CD4-positive, alpha-beta T cell treated with Interleukin-6 for 4 hours (primary cell): ENCODE measurements at regions not wholly inside any gene's neighbourhood (a gene's known extent, or its start where the extent isn't known, plus 50 kb on each side); places are given as distances from the start of the nearest gene placed in this dataset.

ENCODE experiments used
- DNase-seq: peaks from one replicate; pipeline ENCODE4 v3.0.0-alpha.2; 2020; ENCODE audit warnings: mixed read lengths

DNA sequence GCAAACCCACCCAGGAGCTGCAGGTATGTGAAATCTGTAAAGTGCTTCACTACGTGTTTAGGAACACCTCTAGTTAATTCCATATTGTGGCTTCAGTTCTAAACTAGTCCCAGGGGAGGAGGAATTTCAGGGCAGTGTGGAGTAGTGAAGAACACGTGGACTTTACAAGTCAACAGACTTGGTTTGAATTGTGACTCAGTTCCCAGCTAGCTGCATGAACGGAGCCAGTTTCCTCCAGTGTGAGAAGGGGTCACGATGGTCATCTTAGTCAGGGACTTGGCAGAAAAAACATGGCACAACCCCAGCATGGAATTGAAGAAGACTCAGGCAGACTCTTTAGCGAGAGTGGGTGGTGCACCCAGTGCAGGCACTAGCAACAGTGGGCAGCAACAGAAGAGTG lies 175.7 kb upstream of the UBL3 start:
- no peak for DNase-seq

DNA sequence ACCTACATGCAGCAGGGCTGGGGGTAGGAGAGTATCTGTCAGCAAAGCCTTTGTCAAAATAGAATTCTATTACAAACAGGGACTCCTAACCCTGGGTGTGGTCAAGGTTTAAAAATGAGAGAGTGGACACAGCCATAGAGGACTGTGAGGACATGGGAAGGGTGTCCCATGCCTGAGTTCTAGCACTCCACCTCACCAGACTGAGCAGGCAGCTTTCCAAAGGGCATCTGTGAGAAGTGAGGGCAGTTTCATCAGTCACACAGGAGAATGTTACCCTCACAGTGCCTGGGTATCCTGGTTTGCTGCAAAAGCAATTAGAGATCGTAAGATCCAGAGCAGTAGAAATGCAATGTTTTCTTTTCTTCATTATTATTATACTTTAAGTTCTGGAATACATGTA lies 174.9 kb upstream of the UBL3 start:
- DNase-seq = no peak

DNA sequence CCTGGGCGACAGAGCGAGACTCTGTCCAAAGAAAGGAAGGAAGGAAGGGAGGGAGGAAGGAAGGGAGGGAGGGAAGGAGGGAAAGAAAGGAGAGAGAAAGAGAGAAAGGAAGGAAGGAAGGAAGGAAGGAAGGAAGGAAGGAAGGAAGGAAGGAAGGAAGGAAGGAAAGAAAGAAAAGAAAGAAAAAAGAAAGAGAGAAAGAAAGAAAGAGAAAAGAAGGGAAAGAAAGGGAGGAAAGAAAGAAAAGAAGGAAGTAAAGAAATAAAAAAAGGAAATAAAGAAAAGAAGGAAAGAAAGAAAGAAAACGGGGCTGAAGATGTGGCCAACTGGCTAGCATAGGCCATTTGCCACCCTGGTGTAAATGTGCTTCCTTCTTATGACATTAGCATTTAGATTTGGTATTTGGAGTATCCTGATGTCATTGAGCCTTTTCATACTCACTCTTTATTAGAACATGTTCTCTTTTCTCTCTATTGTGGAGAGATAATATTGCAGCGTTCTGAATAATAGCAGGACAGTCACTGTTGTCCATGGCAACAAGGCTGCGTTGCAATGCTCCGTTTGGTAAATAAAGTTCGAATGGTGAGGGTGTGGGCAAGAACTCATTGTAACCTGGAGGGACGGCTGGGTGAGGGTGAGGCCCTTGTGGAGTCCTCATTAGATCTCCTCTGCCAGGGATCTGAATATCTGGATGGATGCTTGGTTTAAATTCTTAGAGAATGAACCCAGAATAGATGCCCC lies 173.9 kb upstream of the UBL3 start:
- DNase-seq = no peak

DNA sequence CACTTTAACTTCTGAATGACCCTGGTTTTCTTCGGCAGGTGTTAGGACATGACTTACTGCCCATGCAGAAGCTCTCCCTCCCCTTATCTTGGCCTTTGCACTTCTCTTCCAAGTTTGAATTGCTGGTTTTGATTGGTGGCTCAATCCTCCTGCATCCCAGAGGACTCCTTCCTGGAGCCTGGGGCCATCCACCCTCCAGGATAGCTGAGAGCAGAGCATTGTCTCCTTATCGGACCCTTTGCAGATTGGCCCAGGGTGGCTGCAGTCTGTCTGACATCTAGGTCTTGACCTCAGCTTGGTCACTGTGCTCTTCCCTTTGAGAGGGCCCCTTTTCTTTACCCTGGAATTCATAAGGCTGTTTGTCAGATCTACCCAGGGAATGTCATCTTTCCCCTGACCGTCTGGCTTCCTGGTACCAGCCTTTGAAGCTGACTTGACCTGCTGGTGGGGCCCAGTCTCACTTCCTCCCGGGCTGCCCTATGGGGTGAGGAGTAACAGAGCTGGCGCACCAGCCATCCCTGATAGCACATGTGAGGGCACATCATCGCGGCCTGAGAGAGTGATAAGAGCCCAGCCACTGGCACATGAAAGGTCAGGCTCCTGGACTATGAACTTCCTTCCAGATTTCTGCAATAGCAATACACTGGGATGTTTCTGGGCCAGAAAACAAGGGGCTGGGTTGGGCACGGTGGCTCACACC lies 172.9 kb upstream of the UBL3 start:
- no peak for DNase-seq

DNA sequence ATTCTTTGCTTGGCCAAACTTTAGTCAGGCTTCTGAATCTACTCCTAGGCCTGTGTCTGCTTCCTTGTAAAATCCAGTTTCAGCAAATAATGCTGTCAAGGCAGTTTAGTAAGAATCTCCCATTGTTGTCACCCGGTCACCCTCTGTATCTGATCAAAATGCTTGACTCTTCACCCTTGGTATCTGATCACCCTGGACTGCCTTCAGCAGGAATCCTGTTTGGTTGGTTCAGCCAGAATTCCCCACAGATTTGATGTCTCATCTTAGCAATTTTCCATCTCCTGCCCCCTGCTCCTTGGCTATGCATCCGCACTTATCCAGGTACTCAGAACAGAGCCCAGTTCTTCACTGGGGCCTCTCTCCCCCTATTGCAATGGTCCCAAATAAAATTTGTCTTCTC lies 172.4 kb upstream of the UBL3 start:
- DNase-seq = no peak

GRCh38 chr13:30022256-30022655 lies 171.8 kb upstream of the UBL3 start:
- no peak for DNase-seq

GRCh38 chr13:30021611-30022010 lies 171.2 kb upstream of the UBL3 start:
- DNase-seq = no peak

GRCh38 chr13:30020726-30021312 lies 170.4 kb upstream of the UBL3 start:
- DNase-seq = no peak

DNA sequence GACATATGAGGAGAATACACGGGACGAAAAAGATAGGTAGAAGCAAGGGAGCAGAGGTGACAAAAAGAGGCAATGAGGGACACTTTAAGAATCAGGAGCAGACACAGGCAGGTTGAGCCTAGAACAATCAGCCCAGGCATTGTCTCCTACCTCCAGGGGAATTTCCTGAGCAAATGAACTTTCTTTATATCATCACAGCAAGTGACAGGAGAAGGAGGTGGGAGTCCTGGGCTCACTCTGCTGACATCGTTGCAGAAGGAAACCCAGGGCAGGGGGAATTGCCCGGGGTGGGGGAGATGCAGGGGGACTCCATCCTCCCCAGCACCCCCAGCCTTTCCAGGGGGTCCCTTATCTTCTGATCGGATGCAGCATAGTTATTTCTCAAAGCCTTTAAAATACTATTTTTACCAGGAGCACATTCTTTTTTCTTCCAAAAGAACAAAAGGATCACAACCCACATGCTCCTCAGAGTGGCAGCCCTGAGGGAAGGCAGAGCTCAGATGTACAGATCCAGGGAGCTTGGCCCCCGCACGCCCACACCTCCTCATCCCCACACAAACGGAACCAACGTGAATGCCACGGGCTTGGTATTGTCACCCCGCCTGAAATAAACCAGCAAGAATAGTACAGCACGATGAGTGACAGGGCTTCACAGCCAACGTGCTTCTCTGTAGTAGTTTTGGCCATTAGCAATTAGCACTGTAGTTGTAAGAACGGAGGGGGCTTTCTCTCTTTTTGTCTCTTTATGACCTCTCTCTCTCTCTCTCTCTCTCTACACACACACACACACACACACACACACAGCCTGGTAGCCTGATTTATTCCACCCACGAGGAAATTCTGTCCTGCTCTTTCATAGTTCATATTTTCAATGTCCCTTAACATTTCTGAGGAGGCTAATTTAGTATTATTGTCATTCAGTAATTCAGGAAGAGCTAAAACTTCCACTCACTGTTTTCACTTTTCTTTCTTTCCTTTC lies 169.5 kb upstream of the UBL3 start:
- no peak for DNase-seq

DNA sequence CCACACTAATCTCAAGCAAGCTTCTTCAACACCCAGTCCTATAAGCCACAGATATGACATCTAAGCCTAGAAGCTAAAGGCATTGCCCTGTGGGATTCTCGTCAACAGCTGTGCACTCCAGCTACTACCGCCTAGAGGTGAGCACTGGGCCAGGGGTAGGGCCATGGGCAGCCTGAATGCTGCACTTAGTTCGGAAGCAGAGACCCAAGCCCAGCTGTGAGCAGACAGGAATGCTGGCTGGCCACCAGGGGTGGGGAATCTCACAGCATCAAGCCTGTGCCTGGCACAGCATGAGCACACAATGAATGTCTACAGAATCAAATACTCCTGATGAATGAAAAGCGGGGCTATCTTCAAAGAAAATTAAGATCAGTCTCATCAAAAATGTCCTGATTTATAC lies 167.5 kb upstream of the UBL3 start:
- DNase-seq = no peak

DNA sequence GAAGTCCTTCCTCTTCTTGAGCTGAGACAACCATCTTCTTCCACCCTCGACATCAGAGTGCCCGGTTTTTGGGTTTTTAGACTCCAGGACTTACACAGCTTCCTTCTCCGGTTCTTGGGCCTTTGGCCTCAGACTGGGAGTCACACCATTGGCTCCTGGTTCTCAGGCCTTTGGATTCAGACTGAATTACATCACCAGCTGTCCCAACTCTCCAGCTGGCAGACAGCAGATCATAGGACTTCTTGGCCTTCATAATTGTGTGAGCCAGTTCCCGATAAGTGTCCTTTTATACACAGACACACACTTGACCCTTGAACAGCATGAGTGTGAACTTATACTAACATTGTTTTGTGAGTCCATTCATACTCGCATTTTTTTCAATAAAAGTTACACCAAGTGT lies 166.0 kb upstream of the UBL3 start:
- no peak for DNase-seq

- no peak for DNase-seq
Observed at GRCh38 chr13:30009411-30009810, 159.0 kb upstream of the UBL3 start.

DNA sequence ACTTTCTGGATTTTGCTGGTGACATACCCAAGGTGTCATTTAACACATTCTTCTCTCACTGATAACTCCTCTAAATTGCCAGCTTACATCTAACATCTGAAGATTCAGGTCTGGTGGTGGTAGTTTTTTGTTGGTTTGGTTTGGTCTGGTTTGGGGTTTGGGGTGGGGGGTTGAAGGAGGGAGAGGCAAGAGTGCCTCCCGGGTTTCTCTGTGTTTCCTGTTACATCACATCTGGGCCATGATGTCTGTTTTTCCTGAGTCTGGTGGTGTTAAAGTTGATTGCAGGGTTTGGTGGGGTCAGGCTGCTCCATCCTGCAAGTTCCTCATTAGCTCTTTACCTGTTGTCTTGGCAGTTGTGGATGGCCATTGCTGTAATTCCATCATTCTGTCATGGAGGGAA lies 155.8 kb upstream of the UBL3 start:
- no peak for DNase-seq

- DNase-seq = no peak
Observed at GRCh38 chr13:30004204-30004603, 153.8 kb upstream of the UBL3 start.

DNA sequence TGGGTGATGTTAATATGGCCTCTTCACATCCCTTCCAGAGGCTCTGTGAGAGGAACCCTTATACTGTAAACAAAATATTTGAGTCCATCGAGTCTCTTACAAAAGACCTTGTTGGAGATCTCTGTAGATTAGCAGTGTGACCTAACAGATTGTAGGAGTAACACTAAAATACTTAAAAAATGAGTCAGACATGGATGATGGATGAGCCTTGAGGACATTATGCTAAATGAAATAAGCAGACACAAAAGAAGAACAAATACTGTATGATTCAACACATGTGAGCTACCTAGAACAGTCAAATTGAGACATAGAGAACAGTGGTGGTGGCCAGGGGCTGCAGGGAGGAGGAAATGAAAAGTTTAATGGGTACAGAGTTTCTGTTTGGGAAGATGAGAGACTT lies 152.2 kb upstream of the UBL3 start:
- no peak for DNase-seq

DNA sequence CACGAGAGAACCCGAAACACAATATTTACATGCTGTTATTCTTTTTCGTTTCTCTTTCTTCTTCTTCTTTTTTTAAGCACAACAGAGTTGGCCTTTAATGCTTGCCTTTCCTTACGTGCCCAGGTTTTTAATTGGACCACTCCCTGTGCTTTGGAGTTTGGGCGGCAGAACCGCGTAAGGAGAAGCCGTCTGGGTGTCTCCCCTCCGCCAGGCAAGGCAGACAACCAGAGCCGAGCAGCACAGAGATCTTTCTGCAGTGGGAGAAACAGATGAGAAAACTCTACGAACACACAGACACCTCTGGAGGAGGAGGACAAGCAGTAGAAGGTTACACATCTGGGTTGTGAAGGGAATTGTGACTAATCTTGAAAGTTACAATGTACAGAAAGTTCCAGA lies 150.0 kb upstream of the UBL3 start:
- DNase-seq = no peak

- no peak for DNase-seq
Observed at GRCh38 chr13:29999492-30000369, 149.3 kb upstream of the UBL3 start.

GRCh38 chr13:29996316-29996715 lies 145.9 kb upstream of the UBL3 start:
- no peak for DNase-seq

DNA sequence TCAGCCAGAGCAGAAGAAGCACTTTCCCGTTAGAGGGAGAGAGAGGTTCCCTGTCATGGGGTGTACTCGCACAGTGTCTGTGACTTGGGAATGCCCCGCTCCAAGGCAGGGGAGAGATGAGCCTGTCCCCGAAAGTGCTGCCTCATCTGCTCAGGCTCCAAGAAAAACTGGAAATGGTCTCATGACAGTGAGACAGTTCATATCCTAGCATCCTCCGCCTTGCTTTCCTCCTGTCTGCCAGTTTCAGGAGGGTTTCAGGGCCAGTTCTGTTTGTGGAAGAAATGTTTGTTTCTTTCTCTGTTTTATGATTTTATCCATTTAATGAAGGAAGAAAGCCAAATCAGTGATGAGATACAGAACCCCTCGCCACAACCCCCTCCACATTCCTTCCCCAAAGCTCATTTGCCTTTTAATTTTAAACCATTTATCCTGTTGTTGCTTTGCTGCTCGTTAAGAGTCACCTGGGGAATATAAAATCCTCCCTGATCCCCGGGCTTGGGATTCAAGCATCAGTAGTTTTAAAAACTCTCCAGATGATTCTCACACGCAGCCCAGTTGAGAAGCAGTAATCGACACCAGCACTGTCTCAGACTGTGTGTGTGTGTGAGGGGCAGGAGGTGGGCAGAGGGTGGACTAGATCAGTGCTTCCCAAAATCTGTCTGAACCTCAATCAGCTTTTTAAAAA lies 144.6 kb upstream of the UBL3 start:
- no peak for DNase-seq

GRCh38 chr13:29993716-29994488 lies 143.5 kb upstream of the UBL3 start:
- no peak for DNase-seq

GRCh38 chr13:29993196-29993595 lies 142.8 kb upstream of the UBL3 start:
- no peak for DNase-seq
